WTC11 (cell line): ENCODE measurements at regions not wholly inside any gene's neighbourhood (a gene's known extent, or its start where the extent isn't known, plus 50 kb on each side); places are given as distances from the start of the nearest gene placed in this dataset.

Experiments
- ATAC-seq: fragments of 200-7000 bp; cut with Tn5 transposase; 2 replicates; pipeline ENCODE4 v1.10.0; 2021; ENCODE audit warnings: mild to moderate bottlenecking, moderate library complexity
- CTCF ChIA-PET: fragments of 300-600 bp; sonication (Branson Sonifier 250); formaldehyde crosslinking; loops from one replicate; lab custom pipeline; 2021; ENCODE audit warnings: antibody characterized with exemption; lab: Charles Lee
- POLR2A ChIA-PET: fragments of 350-600 bp; sonication (Branson Sonifier 250); formaldehyde crosslinking; loops from one replicate; lab custom pipeline; 2021; ENCODE audit warnings: antibody characterized with exemption; lab: Charles Lee
- DNase-seq: peaks from one replicate; pipeline ENCODE4 v3.0.0; 2021; ENCODE audit warnings: low spot score
- H3K27ac Mint-ChIP-seq: 2 replicates; pipeline ENCODE4 v1.8.0; 2021; ENCODE audit warnings: mixed read lengths
- H3K27me3 Mint-ChIP-seq: 2 replicates; pipeline ENCODE4 v1.8.0; 2021; ENCODE audit warnings: low read depth, mild to moderate bottlenecking, moderate library complexity, mixed read lengths
- H3K36me3 Mint-ChIP-seq: 2 replicates; pipeline ENCODE4 v1.8.0; 2021; ENCODE audit warnings: mixed read lengths
- H3K4me1 Mint-ChIP-seq: 2 replicates; pipeline ENCODE4 v1.8.0; 2022; ENCODE audit warnings: mixed read lengths
- H3K4me3 Mint-ChIP-seq: 2 replicates; pipeline ENCODE4 v1.8.0; 2021; ENCODE audit warnings: mild to moderate bottlenecking, moderate library complexity, mixed read lengths
- H3K9me3 Mint-ChIP-seq: 2 replicates; pipeline ENCODE4 v1.8.0; 2021; ENCODE audit warnings: mixed read lengths
- ARID4B ChIP-seq: sonication (generic); formaldehyde crosslinking; IDR thresholded peaks from 2 replicates; pipeline ENCODE4 v1.8.0; 2023; ENCODE audit warnings: missing genetic modification reagents, mild to moderate bottlenecking, borderline replicate concordance
- CDX4 ChIP-seq: fragments of 250-450 bp; sonication (Bioruptor Pico); IDR thresholded peaks from 2 replicates; pipeline ENCODE4 v1.9.0; 2021; ENCODE audit warnings: moderate library complexity, mild to moderate bottlenecking, inconsistent platforms, borderline replicate concordance
- CREM ChIP-seq: sonication (generic); formaldehyde crosslinking; IDR thresholded peaks from 2 replicates; pipeline ENCODE4 v1.8.1; 2022; ENCODE audit warnings: mild to moderate bottlenecking, missing genetic modification reagents, moderate library complexity
- ESRRA ChIP-seq: sonication (generic); formaldehyde crosslinking; IDR thresholded peaks from 2 replicates; pipeline ENCODE4 v1.8.1; 2022; ENCODE audit warnings: mild to moderate bottlenecking, missing genetic modification reagents, borderline replicate concordance
- ETV6 ChIP-seq: sonication (generic); formaldehyde crosslinking; IDR thresholded peaks from 2 replicates; pipeline ENCODE4 v1.8.1; 2022; ENCODE audit warnings: mild to moderate bottlenecking, missing genetic modification reagents
- GABPB1 ChIP-seq: sonication (generic); formaldehyde crosslinking; IDR thresholded peaks from 2 replicates; pipeline ENCODE4 v1.8.1; 2023; ENCODE audit warnings: mild to moderate bottlenecking, missing genetic modification reagents
- KAT7 ChIP-seq: sonication (generic); formaldehyde crosslinking; IDR thresholded peaks from 2 replicates; pipeline ENCODE4 v1.8.1; 2023; ENCODE audit warnings: missing genetic modification reagents, mild to moderate bottlenecking, borderline replicate concordance
- MAX ChIP-seq: sonication (generic); formaldehyde crosslinking; IDR thresholded peaks from 2 replicates; pipeline ENCODE4 v1.8.0; 2022; ENCODE audit warnings: mild to moderate bottlenecking, missing genetic modification reagents
- NFYB ChIP-seq: sonication (generic); formaldehyde crosslinking; conservative IDR thresholded peaks from 2 replicates; pipeline ENCODE4 v1.8.0; 2022; ENCODE audit warnings: low read depth, missing genetic modification reagents
- NR2C2 ChIP-seq: sonication (generic); formaldehyde crosslinking; IDR thresholded peaks from 2 replicates; pipeline ENCODE4 v1.8.0; 2022; ENCODE audit warnings: mild to moderate bottlenecking, missing genetic modification reagents
- OVOL2 ChIP-seq: fragments of 250-450 bp; sonication (Bioruptor Pico); IDR thresholded peaks from 2 replicates; pipeline ENCODE4 v1.9.0; 2021; ENCODE audit warnings: mild to moderate bottlenecking, borderline replicate concordance
- PRRX2 ChIP-seq: fragments of 250-450 bp; sonication (Bioruptor Pico); IDR thresholded peaks from 2 replicates; pipeline ENCODE4 v1.8.0; 2021; ENCODE audit warnings: mild to moderate bottlenecking
- SOX15 ChIP-seq: fragments of 250-450 bp; sonication (Bioruptor Pico); IDR thresholded peaks from 2 replicates; pipeline ENCODE4 v1.9.0; 2021; ENCODE audit warnings: mild to moderate bottlenecking
- ZNF317 ChIP-seq: sonication (generic); formaldehyde crosslinking; IDR thresholded peaks from 2 replicates; pipeline ENCODE4 v1.8.1; 2023; ENCODE audit warnings: low read depth, mild to moderate bottlenecking, moderate library complexity, missing genetic modification reagents, borderline replicate concordance
- ZNF425 ChIP-seq: fragments of 250-450 bp; sonication (Bioruptor Pico); conservative IDR thresholded peaks from 2 replicates; pipeline ENCODE4 v1.9.0; 2021; ENCODE audit warnings: mild to moderate bottlenecking
- TF ChIP-seq, protein P1 (sequence below): sonication (generic); formaldehyde crosslinking; IDR thresholded peaks from 2 replicates; pipeline ENCODE4 v1.8.1; 2022; ENCODE audit warnings: mild to moderate bottlenecking, missing genetic modification reagents, moderate library complexity, borderline replicate concordance
- TF ChIP-seq, protein P2 (sequence below): sonication (generic); formaldehyde crosslinking; IDR thresholded peaks from 2 replicates; pipeline ENCODE4 v1.8.1; 2023; ENCODE audit warnings: mild to moderate bottlenecking, missing genetic modification reagents, moderate library complexity
- TF ChIP-seq, protein P3 (sequence below): sonication (generic); formaldehyde crosslinking; IDR thresholded peaks from 2 replicates; pipeline ENCODE4 v1.8.1; 2023; ENCODE audit warnings: mild to moderate bottlenecking, missing genetic modification reagents, moderate library complexity

GRCh38 chr16:54856871-54857270, 73.8 kb upstream of the IRX5 start:
- ATAC-seq (no peak), DNase-seq (no peak)
- peaks cover 14% of the 10 kb centered on the region for H3K36me3 Mint-ChIP-seq
- no peak overlapping the region for H3K4me3 Mint-ChIP-seq
- H3K4me1 Mint-ChIP-seq = no peaks in the 10 kb centered on the region; the same call in 1 of the 2 replicates
- peaks cover 35% of the 10 kb centered on the region for H3K9me3 Mint-ChIP-seq
- TF ChIP-seq NFYB (CRISPR knock-in tag) (no peak), OVOL2 (no peak), ZNF425 (no peak), KAT7 (no peak), ZNF317 (peak; percentile 96), ARID4B (no peak), SOX15 (CRISPR knock-in tag) (no peak)
- TF ChIP-seq, protein P1, sequence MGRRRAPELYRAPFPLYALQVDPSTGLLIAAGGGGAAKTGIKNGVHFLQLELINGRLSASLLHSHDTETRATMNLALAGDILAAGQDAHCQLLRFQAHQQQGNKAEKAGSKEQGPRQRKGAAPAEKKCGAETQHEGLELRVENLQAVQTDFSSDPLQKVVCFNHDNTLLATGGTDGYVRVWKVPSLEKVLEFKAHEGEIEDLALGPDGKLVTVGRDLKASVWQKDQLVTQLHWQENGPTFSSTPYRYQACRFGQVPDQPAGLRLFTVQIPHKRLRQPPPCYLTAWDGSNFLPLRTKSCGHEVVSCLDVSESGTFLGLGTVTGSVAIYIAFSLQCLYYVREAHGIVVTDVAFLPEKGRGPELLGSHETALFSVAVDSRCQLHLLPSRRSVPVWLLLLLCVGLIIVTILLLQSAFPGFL (CRISPR knock-in tag) = no peak
- ChIA-PET CTCF (no interaction called here), POLR2A (no interaction called here)
- H3K27ac Mint-ChIP-seq = no peak overlapping the region
- no peaks in the 10 kb centered on the region; the same call in 1 of the 2 replicates for H3K27me3 Mint-ChIP-seq

DNA sequence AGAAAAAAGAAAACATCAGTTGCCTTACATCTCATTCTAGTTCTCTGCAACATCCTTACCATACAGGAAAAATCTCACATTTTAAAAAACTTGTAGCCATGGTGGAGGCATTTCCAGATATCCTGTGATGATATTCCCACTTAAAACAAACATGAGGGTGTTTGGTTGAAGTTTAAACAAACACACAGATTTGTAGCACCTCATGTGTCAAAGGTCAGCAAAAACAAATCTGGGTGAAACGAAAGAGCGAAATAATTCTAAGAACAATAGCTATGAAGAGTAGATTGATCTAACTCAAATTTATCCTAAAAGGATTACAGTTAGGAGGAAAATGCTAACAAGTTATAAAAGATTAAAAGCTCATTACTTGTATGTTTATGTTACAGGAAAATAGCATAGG, 83.1 kb upstream of the IRX5 start:
- ChIA-PET CTCF (interaction anchor here (0.6 kb wide), 1 partner anchor 145 kb away, joined by 4 read pairs; no protein-coding TSS in a partner anchor), POLR2A (no interaction called here)
- Mint-ChIP-seq H3K4me3 (no peak overlapping the region), H3K27ac (no peak overlapping the region), H3K9me3 (peaks cover 20% of the 10 kb centered on the region), H3K4me1 (no peaks in the 10 kb centered on the region), H3K36me3 (peaks cover 18% of the 10 kb centered on the region), H3K27me3 (peaks cover 3% of the 10 kb centered on the region; the same call in 1 of the 2 replicates)
- no peak for DNase-seq
- ATAC-seq = no peak
- TF ChIP-seq CDX4 (CRISPR knock-in tag) (no peak), MAX (CRISPR knock-in tag) (no peak), GABPB1 (CRISPR knock-in tag) (no peak), NR2C2 (CRISPR knock-in tag) (no peak), PRRX2 (no peak), SOX15 (CRISPR knock-in tag) (no peak), ETV6 (CRISPR knock-in tag) (no peak), ARID4B (no peak), ESRRA (CRISPR knock-in tag) (no peak), CREM (CRISPR knock-in tag) (no peak)
- TF ChIP-seq, protein P2, sequence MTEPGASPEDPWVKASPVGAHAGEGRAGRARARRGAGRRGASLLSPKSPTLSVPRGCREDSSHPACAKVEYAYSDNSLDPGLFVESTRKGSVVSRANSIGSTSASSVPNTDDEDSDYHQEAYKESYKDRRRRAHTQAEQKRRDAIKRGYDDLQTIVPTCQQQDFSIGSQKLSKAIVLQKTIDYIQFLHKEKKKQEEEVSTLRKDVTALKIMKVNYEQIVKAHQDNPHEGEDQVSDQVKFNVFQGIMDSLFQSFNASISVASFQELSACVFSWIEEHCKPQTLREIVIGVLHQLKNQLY = no peak
- TF ChIP-seq, protein P3, sequence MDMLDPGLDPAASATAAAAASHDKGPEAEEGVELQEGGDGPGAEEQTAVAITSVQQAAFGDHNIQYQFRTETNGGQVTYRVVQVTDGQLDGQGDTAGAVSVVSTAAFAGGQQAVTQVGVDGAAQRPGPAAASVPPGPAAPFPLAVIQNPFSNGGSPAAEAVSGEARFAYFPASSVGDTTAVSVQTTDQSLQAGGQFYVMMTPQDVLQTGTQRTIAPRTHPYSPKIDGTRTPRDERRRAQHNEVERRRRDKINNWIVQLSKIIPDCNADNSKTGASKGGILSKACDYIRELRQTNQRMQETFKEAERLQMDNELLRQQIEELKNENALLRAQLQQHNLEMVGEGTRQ = no peak
